GM12891 (cell line): ENCODE measurements at regions not wholly inside any gene's neighbourhood (a gene's known extent, or its start where the extent isn't known, plus 50 kb on each side); places are given as distances from the start of the nearest gene placed in this dataset.

ENCODE experiments used
- POLR2A ChIP-seq: IDR thresholded peaks from 2 replicates; pipeline ENCODE4 v1.6.1; 2011; ENCODE audit warnings: low read depth, low read length, control low read depth
- TAF1 ChIP-seq: IDR thresholded peaks from 2 replicates; pipeline ENCODE4 v1.6.1; 2011; ENCODE audit warnings: low read depth, low read length, control low read depth

- no peak for TF ChIP-seq POLR2A
- TF ChIP-seq TAF1, result no peak
Observed at GRCh38 chr10:52502237-52502636, 188.2 kb downstream of the DKK1 start.
